SK-N-SH (cell line): ENCODE measurements at regions not wholly inside any gene's neighbourhood (a gene's known extent, or its start where the extent isn't known, plus 50 kb on each side); places are given as distances from the start of the nearest gene placed in this dataset.

ENCODE experiments used
- EP300 ChIP-seq, 2 experiments: IDR thresholded peaks; 2 replicates each; pipeline versions ENCODE4 v1.4.0 to v1.6.1; 2012; ENCODE audit warnings: borderline replicate concordance in 1 of 2, low read depth in 1 of 2, low read length in 1 of 2
- FOXM1 ChIP-seq: IDR thresholded peaks from 2 replicates; pipeline ENCODE4 v1.4.0; 2012; ENCODE audit warnings: low read depth, mild to moderate bottlenecking
- GABPA ChIP-seq: IDR thresholded peaks from 2 replicates; pipeline ENCODE4 v1.4.0; 2012; ENCODE audit warnings: low read depth, mild to moderate bottlenecking
- MAX ChIP-seq: IDR thresholded peaks from 2 replicates; pipeline ENCODE4 v1.4.0; 2012; ENCODE audit warnings: low read depth
- POLR2AphosphoS5 ChIP-seq: IDR thresholded peaks from 2 replicates; pipeline ENCODE4 v1.6.1; 2012; ENCODE audit warnings: low read depth, low read length
- RAD21 ChIP-seq: IDR thresholded peaks from 2 replicates; pipeline ENCODE4 v1.6.1; 2012; ENCODE audit warnings: mild to moderate bottlenecking, low read length
- TAF1 ChIP-seq: IDR thresholded peaks from 2 replicates; pipeline ENCODE4 v1.6.1; 2012; ENCODE audit warnings: low read depth, mild to moderate bottlenecking, low read length, moderate library complexity, borderline replicate concordance
- TF ChIP-seq, protein P1 (sequence below): fragments of 200-600 bp; sonication (generic); IDR thresholded peaks from 2 replicates; pipeline ENCODE4 v1.6.1; 2017; ENCODE audit warnings: antibody characterized with exemption, mild to moderate bottlenecking, moderate library complexity
- TF ChIP-seq, protein P2 (sequence below): IDR thresholded peaks from 2 replicates; pipeline ENCODE4 v1.6.1; 2012; ENCODE audit warnings: mild to moderate bottlenecking, low read depth, low read length, moderate library complexity
- TF ChIP-seq, protein P3 (sequence below): fragments of 150-350 bp; IDR thresholded peaks from 2 replicates; pipeline ENCODE4 v1.6.1; 2017; ENCODE audit warnings: antibody characterized with exemption, low read length, low read depth, borderline replicate concordance

DNA sequence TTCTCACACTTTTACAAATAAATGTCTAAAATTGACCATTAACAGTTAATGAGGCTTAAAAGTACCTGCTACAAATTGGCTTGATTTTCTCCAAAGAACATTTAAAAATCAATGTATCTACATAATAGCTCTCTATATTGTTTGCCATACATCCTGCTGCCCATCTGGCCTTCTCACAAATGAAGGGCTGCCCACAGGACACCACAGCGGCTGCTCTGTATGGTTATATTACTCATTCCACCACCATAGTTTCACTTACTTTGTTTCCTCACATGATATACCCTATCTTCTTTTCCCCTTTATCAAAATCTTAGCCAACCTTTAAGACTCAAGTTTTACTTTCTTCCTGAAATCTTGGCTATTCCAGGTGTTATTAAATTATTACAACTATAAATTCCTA lies 407.7 kb upstream of the HTR1E start:
- TF ChIP-seq, protein P1, sequence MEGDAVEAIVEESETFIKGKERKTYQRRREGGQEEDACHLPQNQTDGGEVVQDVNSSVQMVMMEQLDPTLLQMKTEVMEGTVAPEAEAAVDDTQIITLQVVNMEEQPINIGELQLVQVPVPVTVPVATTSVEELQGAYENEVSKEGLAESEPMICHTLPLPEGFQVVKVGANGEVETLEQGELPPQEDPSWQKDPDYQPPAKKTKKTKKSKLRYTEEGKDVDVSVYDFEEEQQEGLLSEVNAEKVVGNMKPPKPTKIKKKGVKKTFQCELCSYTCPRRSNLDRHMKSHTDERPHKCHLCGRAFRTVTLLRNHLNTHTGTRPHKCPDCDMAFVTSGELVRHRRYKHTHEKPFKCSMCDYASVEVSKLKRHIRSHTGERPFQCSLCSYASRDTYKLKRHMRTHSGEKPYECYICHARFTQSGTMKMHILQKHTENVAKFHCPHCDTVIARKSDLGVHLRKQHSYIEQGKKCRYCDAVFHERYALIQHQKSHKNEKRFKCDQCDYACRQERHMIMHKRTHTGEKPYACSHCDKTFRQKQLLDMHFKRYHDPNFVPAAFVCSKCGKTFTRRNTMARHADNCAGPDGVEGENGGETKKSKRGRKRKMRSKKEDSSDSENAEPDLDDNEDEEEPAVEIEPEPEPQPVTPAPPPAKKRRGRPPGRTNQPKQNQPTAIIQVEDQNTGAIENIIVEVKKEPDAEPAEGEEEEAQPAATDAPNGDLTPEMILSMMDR: no peak
- no peak for TF ChIP-seq FOXM1
- TF ChIP-seq GABPA: no peak
- TF ChIP-seq, protein P2, sequence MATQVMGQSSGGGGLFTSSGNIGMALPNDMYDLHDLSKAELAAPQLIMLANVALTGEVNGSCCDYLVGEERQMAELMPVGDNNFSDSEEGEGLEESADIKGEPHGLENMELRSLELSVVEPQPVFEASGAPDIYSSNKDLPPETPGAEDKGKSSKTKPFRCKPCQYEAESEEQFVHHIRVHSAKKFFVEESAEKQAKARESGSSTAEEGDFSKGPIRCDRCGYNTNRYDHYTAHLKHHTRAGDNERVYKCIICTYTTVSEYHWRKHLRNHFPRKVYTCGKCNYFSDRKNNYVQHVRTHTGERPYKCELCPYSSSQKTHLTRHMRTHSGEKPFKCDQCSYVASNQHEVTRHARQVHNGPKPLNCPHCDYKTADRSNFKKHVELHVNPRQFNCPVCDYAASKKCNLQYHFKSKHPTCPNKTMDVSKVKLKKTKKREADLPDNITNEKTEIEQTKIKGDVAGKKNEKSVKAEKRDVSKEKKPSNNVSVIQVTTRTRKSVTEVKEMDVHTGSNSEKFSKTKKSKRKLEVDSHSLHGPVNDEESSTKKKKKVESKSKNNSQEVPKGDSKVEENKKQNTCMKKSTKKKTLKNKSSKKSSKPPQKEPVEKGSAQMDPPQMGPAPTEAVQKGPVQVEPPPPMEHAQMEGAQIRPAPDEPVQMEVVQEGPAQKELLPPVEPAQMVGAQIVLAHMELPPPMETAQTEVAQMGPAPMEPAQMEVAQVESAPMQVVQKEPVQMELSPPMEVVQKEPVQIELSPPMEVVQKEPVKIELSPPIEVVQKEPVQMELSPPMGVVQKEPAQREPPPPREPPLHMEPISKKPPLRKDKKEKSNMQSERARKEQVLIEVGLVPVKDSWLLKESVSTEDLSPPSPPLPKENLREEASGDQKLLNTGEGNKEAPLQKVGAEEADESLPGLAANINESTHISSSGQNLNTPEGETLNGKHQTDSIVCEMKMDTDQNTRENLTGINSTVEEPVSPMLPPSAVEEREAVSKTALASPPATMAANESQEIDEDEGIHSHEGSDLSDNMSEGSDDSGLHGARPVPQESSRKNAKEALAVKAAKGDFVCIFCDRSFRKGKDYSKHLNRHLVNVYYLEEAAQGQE: no peak
- TF ChIP-seq TAF1: no peak
- no peak for TF ChIP-seq RAD21
- TF ChIP-seq, protein P3, sequence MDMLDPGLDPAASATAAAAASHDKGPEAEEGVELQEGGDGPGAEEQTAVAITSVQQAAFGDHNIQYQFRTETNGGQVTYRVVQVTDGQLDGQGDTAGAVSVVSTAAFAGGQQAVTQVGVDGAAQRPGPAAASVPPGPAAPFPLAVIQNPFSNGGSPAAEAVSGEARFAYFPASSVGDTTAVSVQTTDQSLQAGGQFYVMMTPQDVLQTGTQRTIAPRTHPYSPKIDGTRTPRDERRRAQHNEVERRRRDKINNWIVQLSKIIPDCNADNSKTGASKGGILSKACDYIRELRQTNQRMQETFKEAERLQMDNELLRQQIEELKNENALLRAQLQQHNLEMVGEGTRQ: no peak
- no peak for TF ChIP-seq EP300 (IDR thresholded peaks at IDR 0.05; ENCODE audit: borderline replicate concordance in 1 of 2, low read depth in 1 of 2, low read length in 1 of 2)
- TF ChIP-seq MAX: no peak
- TF ChIP-seq POLR2AphosphoS5: no peak
